ENCODE measurements at regions not wholly inside any gene's neighbourhood (a gene's known extent, or its start where the extent isn't known, plus 50 kb on each side); places are given as distances from the start of the nearest gene placed in this dataset.

DNA sequence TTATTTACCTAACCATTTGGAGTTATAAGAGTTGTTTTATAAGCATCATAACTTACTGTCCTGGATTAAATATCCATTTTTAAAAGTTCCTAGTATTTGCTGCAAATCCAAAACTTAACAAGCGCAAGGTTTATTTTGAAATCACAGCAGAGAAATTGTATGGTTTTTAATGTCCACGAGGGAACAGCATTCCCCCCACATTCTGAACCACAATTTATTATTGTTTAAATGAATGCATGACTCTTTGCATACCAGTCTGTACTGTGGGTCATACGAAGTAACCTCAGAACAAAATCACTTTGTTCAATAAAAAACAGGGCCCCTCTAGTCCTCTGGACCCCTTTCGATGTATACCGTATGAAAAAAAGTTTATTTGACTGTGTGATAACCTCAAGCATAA, 75.9 kb downstream of the DACT1 start:
- TF ChIP-seq CTCF (IDR thresholded peaks at IDR 0.05; ENCODE audit: borderline replicate concordance), result no peak
- Histone ChIP-seq H3K36me3 (no peaks in the 10 kb centered on the region), H3K27ac (replicated peaks) (no peak overlapping the region), H3K4me1 (peaks cover 7% of the 10 kb centered on the region), H3K9me3 (replicated peaks) (no peaks in the 10 kb centered on the region), H3K4me3 (no peak overlapping the region), H3K27me3 (ENCODE audit: low read depth) (peaks cover 4% of the 10 kb centered on the region)
- intact Hi-C loops (cut with micrococcal nuclease), result no loop called here
- no peak for DNase-seq

GRCh38 chr14:58716706-58717105, 78.9 kb downstream of the DACT1 start:
- TF ChIP-seq CTCF (IDR thresholded peaks at IDR 0.05; ENCODE audit: borderline replicate concordance), result no peak
- H3K4me1 ChIP-seq, result no peaks in the 10 kb centered on the region
- H3K4me3 ChIP-seq, result no peak overlapping the region
- H3K9me3 ChIP-seq (replicated peaks), result no peaks in the 10 kb centered on the region
- no peaks in the 10 kb centered on the region for H3K27me3 ChIP-seq (ENCODE audit: low read depth)
- DNase-seq, result no peak
- intact Hi-C loops (cut with micrococcal nuclease), result no loop called here
- no peak overlapping the region for H3K27ac ChIP-seq (replicated peaks)
- H3K36me3 ChIP-seq, result no peaks in the 10 kb centered on the region

GRCh38 chr14:58717211-58717610, 79.4 kb downstream of the DACT1 start:
- Histone ChIP-seq H3K4me1 (no peaks in the 10 kb centered on the region), H3K27ac (replicated peaks) (no peak overlapping the region), H3K27me3 (ENCODE audit: low read depth) (no peaks in the 10 kb centered on the region), H3K36me3 (no peaks in the 10 kb centered on the region), H3K4me3 (no peak overlapping the region), H3K9me3 (replicated peaks) (no peaks in the 10 kb centered on the region)
- no peak for TF ChIP-seq CTCF (IDR thresholded peaks at IDR 0.05; ENCODE audit: borderline replicate concordance)
- intact Hi-C loops (cut with micrococcal nuclease), result no loop called here
- DNase-seq, result no peak

- intact Hi-C loops (cut with micrococcal nuclease), result no loop called here
- no peak for TF ChIP-seq CTCF (IDR thresholded peaks at IDR 0.05; ENCODE audit: borderline replicate concordance)
- H3K4me1 ChIP-seq, result no peaks in the 10 kb centered on the region
- no peak overlapping the region for H3K4me3 ChIP-seq
- no peak for DNase-seq
- H3K36me3 ChIP-seq, result no peaks in the 10 kb centered on the region
- no peaks in the 10 kb centered on the region for H3K9me3 ChIP-seq (replicated peaks)
- no peaks in the 10 kb centered on the region for H3K27me3 ChIP-seq (ENCODE audit: low read depth)
- H3K27ac ChIP-seq (replicated peaks), result no peak overlapping the region
These were observed 80.1 kb downstream of the DACT1 start for GRCh38 chr14:58717813-58718212.

DNA sequence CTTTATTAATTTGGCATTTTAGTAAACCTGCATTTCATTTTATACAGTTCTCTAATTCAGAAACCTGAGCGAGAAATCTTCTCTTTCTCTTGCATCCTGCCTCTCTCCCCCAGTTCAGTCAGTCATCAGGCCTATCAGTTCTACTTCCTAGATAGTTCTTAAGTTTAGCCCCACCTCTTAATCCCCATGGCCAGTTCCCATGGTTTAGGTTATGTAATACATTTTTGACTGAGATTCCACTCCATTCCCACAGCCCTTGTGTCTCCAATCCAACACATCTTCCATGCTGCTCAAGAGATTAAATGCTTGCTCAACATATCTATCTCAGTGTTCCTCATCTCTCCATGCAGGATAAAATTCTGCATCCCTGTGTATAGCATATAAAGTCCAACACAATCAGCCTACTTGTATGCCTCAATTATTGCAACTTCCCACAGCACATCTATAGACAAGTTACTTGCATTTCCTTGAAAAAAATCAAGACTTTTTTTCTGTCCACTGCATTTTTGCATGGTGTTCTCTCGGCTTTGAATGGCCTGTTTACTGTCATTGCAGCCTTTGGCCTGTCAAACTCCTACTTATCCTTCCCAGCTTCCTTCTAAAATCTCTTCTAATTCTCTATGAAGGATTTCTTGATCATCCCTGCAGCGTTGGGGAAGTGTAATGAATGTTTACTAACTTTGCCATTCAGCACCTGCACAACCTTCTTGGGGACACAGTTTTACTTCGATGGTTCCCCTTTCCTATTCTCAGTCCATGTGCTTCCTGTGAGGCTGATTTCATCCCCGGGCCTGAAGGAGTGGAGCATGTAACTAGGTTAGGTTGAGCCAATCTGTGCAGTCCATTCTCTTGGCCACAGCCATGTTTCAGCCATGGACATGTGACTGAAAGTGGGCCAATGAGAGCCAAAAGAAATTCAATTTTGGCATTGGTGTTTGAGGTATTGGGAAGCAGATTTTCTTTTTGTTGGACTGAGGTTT, 80.8 kb downstream of the DACT1 start:
- no peak for DNase-seq
- Histone ChIP-seq H3K36me3 (no peaks in the 10 kb centered on the region), H3K27me3 (ENCODE audit: low read depth) (no peaks in the 10 kb centered on the region), H3K9me3 (replicated peaks) (no peaks in the 10 kb centered on the region), H3K27ac (replicated peaks) (no peak overlapping the region), H3K4me3 (no peak overlapping the region), H3K4me1 (no peaks in the 10 kb centered on the region)
- intact Hi-C loops (cut with micrococcal nuclease), result no loop called here
- no peak for TF ChIP-seq CTCF (IDR thresholded peaks at IDR 0.05; ENCODE audit: borderline replicate concordance)

Measured in left ventricle myocardium inferior (tissue), 1 donor.